ENCODE measurements at regions not wholly inside any gene's neighbourhood (a gene's known extent, or its start where the extent isn't known, plus 50 kb on each side); places are given as distances from the start of the nearest gene placed in this dataset.

- peaks cover 28% of the 10 kb centered on the region for H3K27me3 Mint-ChIP-seq (ENCODE audit: low read depth)
- TF ChIP-seq, protein P1, sequence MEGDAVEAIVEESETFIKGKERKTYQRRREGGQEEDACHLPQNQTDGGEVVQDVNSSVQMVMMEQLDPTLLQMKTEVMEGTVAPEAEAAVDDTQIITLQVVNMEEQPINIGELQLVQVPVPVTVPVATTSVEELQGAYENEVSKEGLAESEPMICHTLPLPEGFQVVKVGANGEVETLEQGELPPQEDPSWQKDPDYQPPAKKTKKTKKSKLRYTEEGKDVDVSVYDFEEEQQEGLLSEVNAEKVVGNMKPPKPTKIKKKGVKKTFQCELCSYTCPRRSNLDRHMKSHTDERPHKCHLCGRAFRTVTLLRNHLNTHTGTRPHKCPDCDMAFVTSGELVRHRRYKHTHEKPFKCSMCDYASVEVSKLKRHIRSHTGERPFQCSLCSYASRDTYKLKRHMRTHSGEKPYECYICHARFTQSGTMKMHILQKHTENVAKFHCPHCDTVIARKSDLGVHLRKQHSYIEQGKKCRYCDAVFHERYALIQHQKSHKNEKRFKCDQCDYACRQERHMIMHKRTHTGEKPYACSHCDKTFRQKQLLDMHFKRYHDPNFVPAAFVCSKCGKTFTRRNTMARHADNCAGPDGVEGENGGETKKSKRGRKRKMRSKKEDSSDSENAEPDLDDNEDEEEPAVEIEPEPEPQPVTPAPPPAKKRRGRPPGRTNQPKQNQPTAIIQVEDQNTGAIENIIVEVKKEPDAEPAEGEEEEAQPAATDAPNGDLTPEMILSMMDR (conservative IDR thresholded peaks at IDR 0.05) = no peak
Observed at GRCh38 chr20:57107208-57107607, 159.2 kb downstream of the BMP7 start.

More at GRCh38 chr20:57107208-57107607, 159.2 kb downstream of the BMP7 start:
- no peak overlapping the region for H3K27ac ChIP-seq (ENCODE audit: insufficient read length, low read depth, low read length)
- Mint-ChIP-seq H3K27ac (peak overlapping the region in 1 of 3 experiments; percentile 33; a peak in 1 of 7 replicates), H3K9me3 (no peaks in the 10 kb centered on the region), H3K4me1 (peaks cover 13% of the 10 kb centered on the region in 2 experiments), H3K36me3 (ENCODE audit: insufficient read depth in 1 of 3, low read depth in 3 of 3) (no peaks in the 10 kb centered on the region; a peak in 1 of 7 replicates), H3K4me3 (no peak overlapping the region)
- no peak overlapping the region for H3T11ph ChIP-seq (ENCODE audit: low read length)
- no peak overlapping the region for H3K18ac ChIP-seq (ENCODE audit: insufficient read length, low read depth, low read length)
- no CpG with 5 or more reads among the region's 13 CpGs for WGBS (ENCODE audit: extremely low coverage, insufficient read length, low lambda C conversion rate)
- H4K91ac ChIP-seq (ENCODE audit: insufficient read length, low read depth, low read length) = no peak overlapping the region
- no peak overlapping the region for H3K4ac ChIP-seq (ENCODE audit: low read depth, low read length)
- no peaks in the 10 kb centered on the region for H3K4me1 ChIP-seq (ENCODE audit: insufficient read depth, low read length)
- no peak overlapping the region for H4K8ac ChIP-seq (replicated peaks; ENCODE audit: insufficient read length, low read depth, low read length)
- H2BK20ac ChIP-seq (ENCODE audit: low read depth, low read length, poor library complexity, severe bottlenecking) = no peak overlapping the region
- H2BK120ac ChIP-seq (ENCODE audit: low read depth, low read length, poor library complexity, severe bottlenecking) = no peak overlapping the region
- no peak overlapping the region for H3K4me2 ChIP-seq (ENCODE audit: insufficient read depth, insufficient read length, low read length)
- no peak overlapping the region for H3K56ac ChIP-seq (ENCODE audit: insufficient read length, low read depth, low read length)
- no peaks in the 10 kb centered on the region for H3K79me1 ChIP-seq (ENCODE audit: insufficient read depth, low read depth, low read length, poor library complexity, severe bottlenecking)
- H3K23ac ChIP-seq (ENCODE audit: insufficient read length, low read depth, low read length) = no peak overlapping the region
- H3K9ac ChIP-seq (ENCODE audit: extremely low read depth, insufficient read length, low read length) = no peak overlapping the region
- no peak overlapping the region for H2AFZ ChIP-seq (ENCODE audit: low read length)
- no peak overlapping the region for H4K5ac ChIP-seq (ENCODE audit: insufficient read length, low read depth, low read length)
- no peak overlapping the region for H2BK15ac ChIP-seq (ENCODE audit: low read depth, low read length)
- no peak overlapping the region for H2BK12ac ChIP-seq (ENCODE audit: insufficient read length, low read depth, low read length)
- DNase-seq = no peak
- no peak overlapping the region for H2BK5ac ChIP-seq (ENCODE audit: insufficient read length, low read length)
- no peaks in the 10 kb centered on the region for H3K27me3 ChIP-seq (ENCODE audit: insufficient read depth, low read length)
- H2AK5ac ChIP-seq (ENCODE audit: insufficient read length, low read length) = no peak overlapping the region
- no peaks in the 10 kb centered on the region for H3K9me3 ChIP-seq (ENCODE audit: control insufficient read depth, low read depth, low read length)
- H3K79me2 ChIP-seq (ENCODE audit: insufficient read depth, low read length) = no peaks in the 10 kb centered on the region
- H3K14ac ChIP-seq (ENCODE audit: insufficient read depth, low read length) = no peak overlapping the region
- H3K23me2 ChIP-seq (ENCODE audit: insufficient read length, low read depth, low read length, poor library complexity, severe bottlenecking) = no peaks in the 10 kb centered on the region
- no peaks in the 10 kb centered on the region for H4K20me1 ChIP-seq (ENCODE audit: control insufficient read depth, insufficient read depth, insufficient read length)
